Fibroblast of mammary gland (primary cell): ENCODE measurements at regions not wholly inside any gene's neighbourhood (a gene's known extent, or its start where the extent isn't known, plus 50 kb on each side); places are given as distances from the start of the nearest gene placed in this dataset.

ENCODE experiments used
- DNase-seq: peaks from one replicate; pipeline ENCODE4 v3.0.0-alpha.2; 2010; ENCODE audit warnings: low read depth
- H3K4me3 ChIP-seq: 2 replicates; pipeline ENCODE4 v1.5.1; 2011; ENCODE audit warnings: low read depth, mild to moderate bottlenecking, low read length, moderate library complexity; ENCODE audit not compliant: control insufficient read depth
- TF ChIP-seq, protein P1 (sequence below): conservative IDR thresholded peaks from 2 replicates; pipeline ENCODE4 v1.5.1; 2011; ENCODE audit warnings: low read depth, low read length, inconsistent platforms; ENCODE audit not compliant: control insufficient read depth, insufficient read depth

DNA sequence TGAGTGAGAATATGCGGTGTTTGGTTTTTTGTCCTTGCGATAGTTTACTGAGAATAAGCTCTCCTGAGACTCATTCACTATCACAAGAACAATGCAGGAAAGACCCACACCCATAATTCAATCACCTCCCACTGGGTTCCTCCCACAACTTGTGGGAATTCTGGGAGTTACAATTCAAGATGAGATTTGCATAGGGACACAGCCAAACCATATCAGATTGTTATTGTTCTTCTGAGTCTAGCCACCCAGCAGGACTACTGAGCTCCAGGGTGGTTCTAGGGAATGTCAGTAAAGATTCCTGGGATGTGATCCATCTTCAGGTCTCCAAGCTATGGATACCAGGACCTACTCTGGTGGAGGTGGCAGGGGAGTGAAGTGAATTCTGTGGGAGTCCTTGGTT is 2075.1 kb upstream of the CDH9 start:
- TF ChIP-seq, protein P1, sequence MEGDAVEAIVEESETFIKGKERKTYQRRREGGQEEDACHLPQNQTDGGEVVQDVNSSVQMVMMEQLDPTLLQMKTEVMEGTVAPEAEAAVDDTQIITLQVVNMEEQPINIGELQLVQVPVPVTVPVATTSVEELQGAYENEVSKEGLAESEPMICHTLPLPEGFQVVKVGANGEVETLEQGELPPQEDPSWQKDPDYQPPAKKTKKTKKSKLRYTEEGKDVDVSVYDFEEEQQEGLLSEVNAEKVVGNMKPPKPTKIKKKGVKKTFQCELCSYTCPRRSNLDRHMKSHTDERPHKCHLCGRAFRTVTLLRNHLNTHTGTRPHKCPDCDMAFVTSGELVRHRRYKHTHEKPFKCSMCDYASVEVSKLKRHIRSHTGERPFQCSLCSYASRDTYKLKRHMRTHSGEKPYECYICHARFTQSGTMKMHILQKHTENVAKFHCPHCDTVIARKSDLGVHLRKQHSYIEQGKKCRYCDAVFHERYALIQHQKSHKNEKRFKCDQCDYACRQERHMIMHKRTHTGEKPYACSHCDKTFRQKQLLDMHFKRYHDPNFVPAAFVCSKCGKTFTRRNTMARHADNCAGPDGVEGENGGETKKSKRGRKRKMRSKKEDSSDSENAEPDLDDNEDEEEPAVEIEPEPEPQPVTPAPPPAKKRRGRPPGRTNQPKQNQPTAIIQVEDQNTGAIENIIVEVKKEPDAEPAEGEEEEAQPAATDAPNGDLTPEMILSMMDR: no peak
- H3K4me3 ChIP-seq: no peak overlapping the region
- DNase-seq: no peak

DNA sequence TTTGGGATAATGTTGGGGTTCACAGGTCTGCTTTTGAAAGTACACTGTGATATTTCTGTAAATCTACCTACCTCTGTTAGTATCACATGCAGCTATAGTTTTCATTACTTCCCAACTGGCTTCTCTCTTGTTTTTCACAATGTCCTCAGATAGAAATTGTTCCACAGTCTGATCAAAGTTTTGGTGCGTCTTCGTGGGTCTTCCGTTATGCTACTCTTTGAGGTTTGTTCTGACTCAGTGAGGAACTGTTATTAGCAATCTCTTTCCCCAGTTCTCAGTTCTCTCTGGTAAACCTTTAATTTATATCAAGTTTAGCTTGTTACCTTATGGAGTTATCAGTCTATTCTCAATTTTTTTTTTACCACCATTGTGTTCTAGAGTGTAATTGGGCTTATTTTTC is 2061.2 kb upstream of the CDH9 start:
- no peak overlapping the region for H3K4me3 ChIP-seq
- TF ChIP-seq, protein P1: no peak
- no peak for DNase-seq

DNA sequence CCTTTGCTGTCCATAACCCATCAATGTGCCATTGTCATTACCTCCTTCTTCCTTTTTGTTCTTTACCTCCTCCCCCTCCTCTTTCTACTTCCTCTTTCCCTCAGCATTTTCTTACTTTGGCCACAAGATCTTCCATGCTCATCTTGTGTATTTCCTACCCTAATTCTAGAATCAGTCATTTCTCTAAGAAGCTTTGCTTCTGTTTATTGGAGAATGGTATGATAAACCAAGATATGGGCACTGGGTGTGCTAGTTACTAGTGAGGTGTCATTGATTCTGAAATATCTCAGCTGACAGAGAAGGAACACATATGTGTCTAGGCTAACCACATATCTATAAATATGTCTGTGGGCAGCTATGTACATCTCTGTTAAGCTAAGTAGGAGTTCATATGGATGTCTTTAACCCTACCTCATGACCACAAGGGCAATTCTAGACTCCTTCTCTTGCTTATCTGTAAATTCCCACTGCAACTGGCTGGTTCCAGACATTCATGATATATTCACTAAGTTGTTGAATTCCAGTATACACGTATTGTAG is 2051.3 kb upstream of the CDH9 start:
- no peak for DNase-seq
- H3K4me3 ChIP-seq: no peak overlapping the region
- TF ChIP-seq, protein P1: no peak

DNA sequence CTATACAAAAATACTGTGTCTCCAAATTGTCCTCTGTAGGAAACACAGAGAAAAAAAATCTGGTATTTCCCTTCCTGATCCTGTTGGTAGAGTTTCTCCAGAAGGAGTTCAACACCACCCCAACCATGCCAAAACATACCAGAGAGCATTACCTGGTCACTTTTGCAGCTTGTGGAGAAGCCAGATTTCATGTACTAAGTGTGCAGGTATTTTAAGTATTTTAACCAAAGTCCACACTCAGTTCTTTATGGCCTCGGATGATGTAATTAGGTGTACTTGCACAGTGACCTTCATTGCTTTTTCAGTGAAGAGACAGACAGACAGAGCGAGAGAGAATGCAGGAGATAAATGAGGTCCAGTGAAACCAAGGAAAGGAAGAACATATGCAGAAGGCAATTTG is 2046.8 kb upstream of the CDH9 start:
- no peak for DNase-seq
- H3K4me3 ChIP-seq: no peak overlapping the region
- TF ChIP-seq, protein P1: no peak

DNA sequence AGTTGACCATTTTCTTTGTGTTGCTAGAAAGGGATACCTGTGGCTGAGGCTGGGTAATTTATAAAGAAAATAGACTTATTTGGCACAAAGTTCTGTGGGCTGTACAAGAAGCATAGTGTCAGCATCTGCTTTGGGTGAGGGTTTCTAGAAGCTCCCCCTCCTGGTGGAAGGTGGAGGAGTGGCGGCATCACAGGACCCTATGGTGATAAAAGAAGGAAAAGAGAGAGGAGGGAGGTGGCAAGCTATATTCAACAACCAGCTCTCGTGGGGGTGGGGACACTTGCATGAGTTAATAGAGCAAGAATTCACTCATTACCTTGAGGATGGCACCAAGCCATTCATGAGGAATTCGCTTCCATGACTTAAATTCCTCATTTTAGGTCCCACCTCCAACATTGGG is 2041.4 kb upstream of the CDH9 start:
- DNase-seq: no peak
- TF ChIP-seq, protein P1: no peak
- H3K4me3 ChIP-seq: no peak overlapping the region

DNA sequence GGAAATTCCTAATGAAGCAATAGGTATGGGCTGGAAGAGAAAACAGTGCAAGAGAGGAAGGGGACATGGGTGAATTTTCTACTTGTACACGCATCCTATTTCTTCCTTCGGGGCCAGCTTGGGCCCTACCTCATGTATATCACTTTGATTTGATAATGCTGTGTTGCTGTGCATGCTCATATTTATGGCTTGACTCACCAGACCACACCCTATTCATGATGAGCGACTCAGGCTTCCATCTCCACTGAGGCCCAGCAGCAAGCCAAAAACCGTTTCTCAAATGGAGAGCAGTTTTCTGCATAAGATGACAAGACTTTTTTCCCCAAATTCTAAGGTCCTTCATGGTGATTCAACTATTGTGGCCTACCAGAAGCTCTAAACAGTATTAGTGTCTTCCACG is 2039.1 kb upstream of the CDH9 start:
- DNase-seq: no peak
- no peak overlapping the region for H3K4me3 ChIP-seq
- TF ChIP-seq, protein P1: no peak

DNA sequence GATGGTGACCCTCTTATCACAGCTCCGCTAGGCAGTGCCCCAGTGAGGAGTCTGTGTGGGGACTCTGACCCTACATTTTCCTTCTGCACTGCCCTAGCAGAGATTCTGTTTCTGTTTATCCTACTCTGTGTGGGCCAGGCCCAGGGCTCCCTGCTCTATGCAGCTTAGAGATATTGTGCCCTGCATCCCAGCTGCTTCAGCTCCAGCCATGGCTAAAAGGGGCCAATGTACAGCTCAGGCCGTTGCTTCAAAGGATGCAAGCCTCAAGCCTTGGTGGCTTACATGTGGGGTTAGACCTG is 2030.7 kb upstream of the CDH9 start:
- H3K4me3 ChIP-seq: no peak overlapping the region
- DNase-seq: no peak
- TF ChIP-seq, protein P1: no peak
